SK-N-SH treated with all-trans-retinoic acid at 6 μM for 48 hours (cell line): ENCODE measurements at regions not wholly inside any gene's neighbourhood (a gene's known extent, or its start where the extent isn't known, plus 50 kb on each side); places are given as distances from the start of the nearest gene placed in this dataset.

Experiments
- ATAC-seq: fragments of 200-7000 bp; cut with Tn5 transposase; 3 replicates; pipeline ENCODE4 v1.9.1; 2020; ENCODE audit warnings: mild to moderate bottlenecking, moderate library complexity
- ARNTL ChIP-seq: fragments of 450-650 bp; formaldehyde crosslinking; IDR thresholded peaks from 2 replicates; pipeline ENCODE4 v1.5.0; 2020; ENCODE audit warnings: low read depth, mild to moderate bottlenecking, moderate library complexity, borderline replicate concordance
- BACH2 ChIP-seq: fragments of 250-450 bp; sonication (Bioruptor Pico); IDR thresholded peaks from 2 replicates; pipeline ENCODE4 v1.9.0; 2021; ENCODE audit warnings: mild to moderate bottlenecking, borderline replicate concordance
- CREB5 ChIP-seq: fragments of 250-450 bp; sonication (Bioruptor Pico); IDR thresholded peaks from 2 replicates; pipeline ENCODE4 v1.5.1; 2020; ENCODE audit warnings: low read depth, mild to moderate bottlenecking, moderate library complexity
- CSDC2 ChIP-seq: fragments of 250-450 bp; sonication (Bioruptor Pico); IDR thresholded peaks from 2 replicates; pipeline ENCODE4 v1.5.0; 2020; ENCODE audit warnings: mild to moderate bottlenecking, moderate library complexity
- ESRRG ChIP-seq: fragments of 250-450 bp; sonication (Bioruptor Pico); IDR thresholded peaks from 2 replicates; pipeline ENCODE4 v1.6.1; 2021; ENCODE audit warnings: mild to moderate bottlenecking
- GLIS3 ChIP-seq: fragments of 250-450 bp; sonication (Bioruptor Pico); IDR thresholded peaks from 2 replicates; pipeline ENCODE4 v1.5.0; 2020; ENCODE audit warnings: mild to moderate bottlenecking, moderate library complexity
- ISL1 ChIP-seq: fragments of 250-450 bp; sonication (Bioruptor Pico); IDR thresholded peaks from 2 replicates; pipeline ENCODE4 v2.1.2; 2022; ENCODE audit warnings: mild to moderate bottlenecking, moderate library complexity
- OSR1 ChIP-seq: fragments of 250-450 bp; sonication (Bioruptor Pico); IDR thresholded peaks from 2 replicates; pipeline ENCODE4 v1.8.0; 2022; ENCODE audit warnings: moderate library complexity, mild to moderate bottlenecking, inconsistent platforms
- POU6F1 ChIP-seq: fragments of 250-450 bp; sonication (Bioruptor Pico); IDR thresholded peaks from 2 replicates; pipeline ENCODE4 v1.8.0; 2021; ENCODE audit warnings: low read depth, mild to moderate bottlenecking, moderate library complexity, borderline replicate concordance
- PPARA ChIP-seq: fragments of 250-450 bp; sonication (Bioruptor Pico); IDR thresholded peaks from 2 replicates; pipeline ENCODE4 v1.5.0; 2020; ENCODE audit warnings: mild to moderate bottlenecking, borderline replicate concordance
- RARB ChIP-seq: fragments of 250-450 bp; sonication (Bioruptor Pico); IDR thresholded peaks from 2 replicates; pipeline ENCODE4 v1.8.0; 2021; ENCODE audit warnings: mild to moderate bottlenecking, moderate library complexity
- SNAI2 ChIP-seq: fragments of 250-450 bp; sonication (Bioruptor Pico); IDR thresholded peaks from 2 replicates; pipeline ENCODE4 v1.5.0; 2020; ENCODE audit warnings: mild to moderate bottlenecking, moderate library complexity
- TCF4 ChIP-seq: fragments of 250-450 bp; sonication (Bioruptor Pico); IDR thresholded peaks from 2 replicates; pipeline ENCODE4 v1.8.0; 2021; ENCODE audit warnings: mild to moderate bottlenecking, moderate library complexity, borderline replicate concordance
- ZC3H10 ChIP-seq: fragments of 250-450 bp; sonication (Bioruptor Pico); IDR thresholded peaks from 2 replicates; pipeline ENCODE4 v1.5.1; 2021; ENCODE audit warnings: mild to moderate bottlenecking, moderate library complexity
- ZFP3 ChIP-seq: fragments of 250-450 bp; sonication (Bioruptor Pico); IDR thresholded peaks from 2 replicates; pipeline ENCODE4 v1.5.0; 2020; ENCODE audit warnings: mild to moderate bottlenecking, moderate library complexity
- ZNF565 ChIP-seq: fragments of 450-650 bp; formaldehyde crosslinking; conservative IDR thresholded peaks from 2 replicates; pipeline ENCODE4 v1.5.0; 2020; ENCODE audit warnings: low read depth, mild to moderate bottlenecking, moderate library complexity
- ZNF70 ChIP-seq: fragments of 450-650 bp; formaldehyde crosslinking; IDR thresholded peaks from 2 replicates; pipeline ENCODE4 v1.5.0; 2020; ENCODE audit warnings: mild to moderate bottlenecking, moderate library complexity
- ZNF8 ChIP-seq: fragments of 450-650 bp; formaldehyde crosslinking; IDR thresholded peaks from 2 replicates; pipeline ENCODE4 v1.5.0; 2020; ENCODE audit warnings: mild to moderate bottlenecking, moderate library complexity
- TF ChIP-seq, protein P1 (sequence below): fragments of 250-450 bp; sonication (Bioruptor Pico); IDR thresholded peaks from 2 replicates; pipeline ENCODE4 v1.8.0; 2020; ENCODE audit warnings: mild to moderate bottlenecking, moderate library complexity, borderline replicate concordance
- TF ChIP-seq, protein P2 (sequence below): fragments of 250-450 bp; sonication (Bioruptor Pico); IDR thresholded peaks from 2 replicates; pipeline ENCODE4 v1.5.0; 2020; ENCODE audit warnings: mild to moderate bottlenecking, moderate library complexity

- ATAC-seq, result peak; percentile 78
- no peak for TF ChIP-seq ZNF8
- TF ChIP-seq POU6F1 (CRISPR knock-in tag), result no peak
- no peak for TF ChIP-seq ZFP3 (CRISPR knock-in tag)
- TF ChIP-seq, protein P1, sequence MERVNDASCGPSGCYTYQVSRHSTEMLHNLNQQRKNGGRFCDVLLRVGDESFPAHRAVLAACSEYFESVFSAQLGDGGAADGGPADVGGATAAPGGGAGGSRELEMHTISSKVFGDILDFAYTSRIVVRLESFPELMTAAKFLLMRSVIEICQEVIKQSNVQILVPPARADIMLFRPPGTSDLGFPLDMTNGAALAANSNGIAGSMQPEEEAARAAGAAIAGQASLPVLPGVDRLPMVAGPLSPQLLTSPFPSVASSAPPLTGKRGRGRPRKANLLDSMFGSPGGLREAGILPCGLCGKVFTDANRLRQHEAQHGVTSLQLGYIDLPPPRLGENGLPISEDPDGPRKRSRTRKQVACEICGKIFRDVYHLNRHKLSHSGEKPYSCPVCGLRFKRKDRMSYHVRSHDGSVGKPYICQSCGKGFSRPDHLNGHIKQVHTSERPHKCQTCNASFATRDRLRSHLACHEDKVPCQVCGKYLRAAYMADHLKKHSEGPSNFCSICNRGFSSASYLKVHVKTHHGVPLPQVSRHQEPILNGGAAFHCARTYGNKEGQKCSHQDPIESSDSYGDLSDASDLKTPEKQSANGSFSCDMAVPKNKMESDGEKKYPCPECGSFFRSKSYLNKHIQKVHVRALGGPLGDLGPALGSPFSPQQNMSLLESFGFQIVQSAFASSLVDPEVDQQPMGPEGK (CRISPR knock-in tag), result no peak
- no peak for TF ChIP-seq PPARA (CRISPR knock-in tag)
- no peak for TF ChIP-seq SNAI2 (CRISPR knock-in tag)
- no peak for TF ChIP-seq ZNF70 (CRISPR knock-in tag)
- no peak for TF ChIP-seq GLIS3 (CRISPR knock-in tag)
Measured at GRCh38 chr2:107025869-107026380, 140.0 kb upstream of the ST6GAL2 start.

- TF ChIP-seq ZNF70 (CRISPR knock-in tag) (no peak), ZFP3 (CRISPR knock-in tag) (no peak), CREB5 (CRISPR knock-in tag) (no peak), CSDC2 (CRISPR knock-in tag) (no peak), ARNTL (CRISPR knock-in tag) (no peak), GLIS3 (CRISPR knock-in tag) (no peak), OSR1 (CRISPR knock-in tag) (no peak), RARB (CRISPR knock-in tag) (no peak)
- TF ChIP-seq, protein P2, sequence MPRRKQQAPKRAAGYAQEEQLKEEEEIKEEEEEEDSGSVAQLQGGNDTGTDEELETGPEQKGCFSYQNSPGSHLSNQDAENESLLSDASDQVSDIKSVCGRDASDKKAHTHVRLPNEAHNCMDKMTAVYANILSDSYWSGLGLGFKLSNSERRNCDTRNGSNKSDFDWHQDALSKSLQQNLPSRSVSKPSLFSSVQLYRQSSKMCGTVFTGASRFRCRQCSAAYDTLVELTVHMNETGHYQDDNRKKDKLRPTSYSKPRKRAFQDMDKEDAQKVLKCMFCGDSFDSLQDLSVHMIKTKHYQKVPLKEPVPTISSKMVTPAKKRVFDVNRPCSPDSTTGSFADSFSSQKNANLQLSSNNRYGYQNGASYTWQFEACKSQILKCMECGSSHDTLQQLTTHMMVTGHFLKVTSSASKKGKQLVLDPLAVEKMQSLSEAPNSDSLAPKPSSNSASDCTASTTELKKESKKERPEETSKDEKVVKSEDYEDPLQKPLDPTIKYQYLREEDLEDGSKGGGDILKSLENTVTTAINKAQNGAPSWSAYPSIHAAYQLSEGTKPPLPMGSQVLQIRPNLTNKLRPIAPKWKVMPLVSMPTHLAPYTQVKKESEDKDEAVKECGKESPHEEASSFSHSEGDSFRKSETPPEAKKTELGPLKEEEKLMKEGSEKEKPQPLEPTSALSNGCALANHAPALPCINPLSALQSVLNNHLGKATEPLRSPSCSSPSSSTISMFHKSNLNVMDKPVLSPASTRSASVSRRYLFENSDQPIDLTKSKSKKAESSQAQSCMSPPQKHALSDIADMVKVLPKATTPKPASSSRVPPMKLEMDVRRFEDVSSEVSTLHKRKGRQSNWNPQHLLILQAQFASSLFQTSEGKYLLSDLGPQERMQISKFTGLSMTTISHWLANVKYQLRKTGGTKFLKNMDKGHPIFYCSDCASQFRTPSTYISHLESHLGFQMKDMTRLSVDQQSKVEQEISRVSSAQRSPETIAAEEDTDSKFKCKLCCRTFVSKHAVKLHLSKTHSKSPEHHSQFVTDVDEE (CRISPR knock-in tag), result no peak
- no peak for ATAC-seq
Measured at GRCh38 chr2:107027205-107027604, 141.2 kb upstream of the ST6GAL2 start.

DNA sequence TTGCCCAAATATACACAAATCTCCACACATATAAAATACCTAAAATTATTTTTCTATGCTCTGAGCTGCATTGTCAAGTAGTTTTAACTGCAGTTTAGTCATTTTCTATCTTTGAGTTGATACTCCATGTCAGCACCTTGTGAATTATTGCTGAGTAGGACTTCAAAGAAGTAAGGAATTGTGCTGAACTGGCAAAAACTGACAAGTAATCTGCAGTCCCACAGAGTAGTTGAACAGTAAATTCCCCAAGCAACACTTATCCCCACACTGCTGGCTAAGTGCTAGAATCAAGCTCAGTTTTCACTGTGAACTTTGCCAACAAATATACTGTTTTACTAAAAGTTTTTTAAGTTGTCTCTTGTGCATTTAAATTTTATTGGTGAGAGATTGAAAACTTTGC, 141.8 kb upstream of the ST6GAL2 start:
- TF ChIP-seq TCF4, result no peak
- TF ChIP-seq ZC3H10 (CRISPR knock-in tag), result no peak
- no peak for TF ChIP-seq ZNF8
- TF ChIP-seq ZFP3 (CRISPR knock-in tag), result no peak
- no peak for TF ChIP-seq ISL1 (CRISPR knock-in tag)
- no peak for TF ChIP-seq ESRRG (CRISPR knock-in tag)
- no peak for TF ChIP-seq ZNF70 (CRISPR knock-in tag)
- no peak for TF ChIP-seq BACH2
- TF ChIP-seq ZNF565 (CRISPR knock-in tag), result no peak
- no peak for TF ChIP-seq CSDC2 (CRISPR knock-in tag)
- TF ChIP-seq CREB5 (CRISPR knock-in tag), result no peak
- no peak for TF ChIP-seq OSR1 (CRISPR knock-in tag)
- no peak for TF ChIP-seq SNAI2 (CRISPR knock-in tag)
- no peak for TF ChIP-seq PPARA (CRISPR knock-in tag)
- TF ChIP-seq RARB (CRISPR knock-in tag), result no peak
- TF ChIP-seq POU6F1 (CRISPR knock-in tag), result no peak
- TF ChIP-seq, all 23 proteins: peak for 0

More for the DNA sequence above, 141.8 kb upstream of the ST6GAL2 start:
- ATAC-seq, result no peak
